Fibroblast of skin of scalp (primary cell): ENCODE measurements at regions not wholly inside any gene's neighbourhood (a gene's known extent, or its start where the extent isn't known, plus 50 kb on each side); places are given as distances from the start of the nearest gene placed in this dataset.
A peak's percentile ranks its signal among the peaks of the same experiment; 100 is the strongest.

Source experiments
- DNase-seq: peaks from one replicate; pipeline ENCODE4 v3.0.0-alpha.2; 2013

GRCh38 chr10:44196336-44196735 is 188.6 kb downstream of the CXCL12 start:
- DNase-seq = no peak

DNA sequence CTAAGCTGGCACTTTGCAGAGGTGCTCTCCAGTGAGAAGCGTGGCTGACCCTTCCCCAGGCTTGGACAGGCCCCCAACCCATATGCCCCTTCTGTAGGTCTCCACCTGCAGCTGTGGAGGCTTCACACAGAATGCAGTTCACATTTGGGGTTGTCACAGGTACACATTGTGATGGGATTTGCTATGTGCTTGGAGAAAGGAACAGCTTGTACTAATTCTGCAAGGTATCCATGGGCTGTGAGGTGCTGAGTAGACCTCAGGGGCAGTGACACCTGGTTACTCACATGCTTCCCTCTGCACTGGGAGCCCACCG is 188.9 kb downstream of the CXCL12 start:
- DNase-seq = no peak

DNA sequence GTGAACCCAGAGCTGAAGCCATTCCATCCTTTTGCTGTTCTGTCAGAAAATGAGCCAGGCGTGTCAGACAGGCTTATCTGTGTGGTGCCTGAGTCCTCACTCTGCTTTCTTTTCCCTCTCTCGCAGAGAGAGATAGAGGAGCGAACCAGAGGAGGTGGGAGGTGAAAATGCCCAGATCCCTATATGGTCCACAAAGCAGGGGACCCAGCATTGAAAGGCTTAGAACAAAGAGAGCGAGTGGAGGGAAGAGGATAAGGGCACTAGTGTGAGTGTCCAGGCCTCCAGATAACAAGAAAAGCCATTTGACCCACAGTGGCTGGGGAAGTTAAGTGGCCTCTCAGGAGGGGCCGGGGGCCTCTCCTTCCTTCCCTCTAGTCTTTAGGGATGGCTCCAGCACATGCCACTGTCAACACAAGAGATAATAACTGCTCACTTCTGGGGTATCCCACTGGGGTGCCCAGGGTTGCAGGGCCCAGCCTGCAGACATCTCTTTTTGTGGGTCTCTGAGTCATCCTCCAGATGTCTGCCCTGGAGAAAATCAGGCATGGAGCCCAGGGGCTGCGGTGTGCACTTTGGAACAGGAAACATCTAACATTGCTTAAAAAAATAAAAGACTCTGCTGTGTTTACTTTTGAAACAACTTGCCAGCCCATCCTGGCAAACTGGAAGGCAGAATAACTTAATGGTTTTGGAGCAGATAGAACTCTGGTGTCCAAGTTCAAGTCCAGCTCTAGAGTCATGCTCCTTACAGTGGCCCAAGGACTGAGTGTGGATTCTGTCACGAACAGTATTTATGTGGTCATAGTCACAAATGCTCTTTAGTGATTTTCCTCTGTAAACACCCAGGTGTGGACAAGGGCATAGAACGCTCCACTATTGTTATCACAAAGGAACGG is 189.5 kb downstream of the CXCL12 start:
- DNase-seq = peak; percentile 96

GRCh38 chr10:44194435-44194834 is 190.5 kb downstream of the CXCL12 start:
- DNase-seq = no peak

DNA sequence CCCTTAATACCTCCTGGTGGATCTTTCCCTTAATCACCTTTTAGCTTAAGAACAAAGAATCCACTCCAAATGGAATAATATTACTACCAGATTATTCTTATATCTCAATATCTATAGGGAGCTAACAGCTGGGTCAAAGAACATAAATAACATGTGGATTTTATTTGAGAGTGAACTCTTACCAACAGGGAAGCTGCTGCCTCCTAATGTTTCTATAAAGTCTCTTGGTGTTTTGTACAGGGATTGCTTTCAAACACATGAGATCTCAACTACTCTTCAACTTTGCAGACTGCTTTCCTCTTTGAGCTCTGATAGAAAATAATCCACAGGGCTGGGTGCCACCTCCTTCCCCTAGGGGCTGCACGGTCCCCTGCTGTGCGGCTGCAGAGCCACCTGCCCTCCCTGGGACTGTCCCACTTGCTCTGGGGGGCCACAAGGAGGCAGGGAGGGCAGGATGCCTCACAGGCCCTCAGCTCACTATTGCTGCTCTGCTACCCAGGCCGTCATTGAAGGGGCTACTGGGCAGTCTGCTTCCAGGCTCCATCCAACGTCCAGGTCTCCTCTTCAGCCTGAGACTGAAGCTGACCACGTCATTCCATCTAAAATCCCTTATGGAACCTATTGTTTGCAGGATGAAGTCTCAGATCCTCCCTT is 191.2 kb downstream of the CXCL12 start:
- no peak for DNase-seq

- DNase-seq = no peak
Measured at GRCh38 chr10:44193166-44193565, 191.7 kb downstream of the CXCL12 start.

DNA sequence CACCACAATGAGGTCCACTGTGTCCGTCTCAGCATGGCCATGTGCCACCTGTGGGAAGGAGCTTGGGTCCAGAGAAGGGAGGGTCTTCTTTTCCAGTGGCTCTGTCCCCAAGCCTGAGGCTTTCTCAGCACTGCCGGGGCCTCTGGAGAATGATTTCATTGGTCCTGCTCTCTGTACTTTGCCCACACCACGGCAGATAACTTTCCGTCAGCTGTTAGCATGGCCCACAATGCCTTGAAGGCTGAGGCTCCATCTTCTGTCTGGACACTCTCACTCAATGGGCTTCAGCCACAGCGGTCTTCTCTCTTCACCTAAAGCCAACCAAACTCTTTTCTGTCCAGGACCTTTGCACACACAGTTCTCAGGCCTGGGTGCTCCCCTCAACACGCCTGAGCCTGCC is 192.5 kb downstream of the CXCL12 start:
- DNase-seq = no peak

GRCh38 chr10:44190541-44190940 is 194.4 kb downstream of the CXCL12 start:
- no peak for DNase-seq

DNA sequence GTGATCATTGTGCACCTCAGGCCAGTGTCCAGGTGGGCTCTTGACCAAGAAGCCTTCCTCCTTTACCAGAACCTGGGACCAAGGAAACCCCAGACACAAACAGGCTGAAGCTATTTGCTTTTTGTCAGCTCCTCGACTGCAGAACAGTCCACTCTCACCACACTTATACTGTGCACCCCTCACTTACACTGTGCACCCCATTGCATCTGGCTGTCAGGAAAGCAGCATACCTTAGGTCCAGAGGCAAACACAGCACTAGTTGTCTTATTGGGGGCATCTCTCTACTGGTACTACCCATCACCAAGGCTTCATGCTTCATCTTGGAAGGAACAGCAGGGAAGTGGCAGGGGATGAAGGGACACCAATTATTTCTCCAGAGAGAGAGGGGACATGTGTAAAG is 198.1 kb downstream of the CXCL12 start:
- DNase-seq = no peak

- no peak for DNase-seq
Measured at GRCh38 chr10:44186150-44186549, 198.7 kb downstream of the CXCL12 start.

- DNase-seq = no peak
Measured at GRCh38 chr10:44185315-44185666, 199.6 kb downstream of the CXCL12 start.

DNA sequence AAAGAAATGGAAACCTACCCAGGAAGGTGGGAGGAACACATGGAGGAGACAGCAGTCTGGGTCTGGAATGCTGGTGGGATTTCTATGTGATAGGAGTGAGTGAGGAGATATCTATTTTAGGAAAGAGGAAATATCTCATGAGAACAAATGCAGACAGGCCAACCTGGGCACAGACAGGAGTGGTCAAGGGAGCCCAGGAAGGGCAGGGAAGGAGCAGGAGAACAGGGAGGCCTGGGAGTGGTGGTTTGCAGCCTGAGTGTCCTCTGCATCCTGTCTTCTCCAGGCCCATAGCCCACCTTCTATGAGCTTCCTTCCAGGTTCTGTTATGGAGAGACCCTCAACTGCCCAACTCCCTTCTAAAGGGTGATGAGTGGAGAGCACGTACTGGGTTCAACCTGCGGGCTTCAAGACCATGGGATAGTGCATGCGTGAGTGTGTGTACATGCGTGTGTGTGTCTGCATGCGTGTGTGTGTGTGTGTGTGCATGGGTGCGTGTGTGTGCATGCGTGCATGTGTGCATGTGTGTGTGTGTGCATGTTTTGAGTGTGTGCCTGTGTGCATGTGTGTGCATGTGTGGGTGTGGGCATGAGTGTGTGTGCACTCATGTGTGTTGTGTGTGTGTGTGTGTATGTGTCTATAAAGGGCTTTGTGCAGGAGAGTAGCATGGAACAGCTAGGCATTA is 200.1 kb downstream of the CXCL12 start:
- no peak for DNase-seq

DNA sequence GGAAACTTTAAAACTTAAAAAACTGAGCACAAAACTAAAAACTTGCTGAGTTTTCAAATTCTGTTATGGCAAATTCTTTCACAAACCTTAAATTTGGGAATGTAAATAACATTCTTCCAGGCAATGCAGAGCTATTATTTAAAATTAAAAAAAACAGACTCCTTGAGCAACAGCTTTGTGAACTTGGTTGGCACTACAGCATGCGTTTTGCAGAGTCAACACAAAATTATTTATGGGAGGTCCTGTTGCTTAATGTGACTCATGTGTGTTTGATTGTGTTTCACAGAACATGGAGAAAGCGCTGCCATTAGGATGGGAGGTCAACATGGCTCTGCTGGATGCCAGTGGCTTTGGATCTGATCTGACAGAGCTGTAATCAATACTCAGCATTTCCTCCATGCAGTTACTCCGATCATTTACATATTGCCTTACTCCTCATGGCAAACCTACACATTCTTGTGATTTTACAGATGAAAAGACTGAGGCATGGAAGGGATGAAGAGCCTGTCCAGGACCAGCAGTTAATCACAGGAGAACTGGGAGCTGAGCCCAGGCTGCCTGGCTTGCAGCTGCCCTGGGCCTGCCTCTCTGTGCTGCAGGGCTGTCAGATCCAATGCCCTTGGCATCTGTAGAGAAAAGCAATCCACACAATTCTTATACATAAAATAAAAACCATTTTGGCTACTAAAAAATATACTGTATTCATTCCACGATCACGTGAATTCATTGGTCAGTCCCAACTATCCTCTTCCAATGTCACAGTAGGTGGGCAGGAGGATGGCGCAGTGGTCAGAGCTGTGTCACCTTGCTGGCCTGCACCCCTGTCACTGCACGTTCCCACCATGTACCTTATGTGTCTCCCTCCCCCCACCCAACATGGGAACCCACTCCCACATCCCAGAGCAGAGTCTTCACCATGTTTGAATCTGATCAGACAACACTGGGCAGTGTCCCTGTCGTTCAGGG is 200.9 kb downstream of the CXCL12 start:
- peak; percentile 77 for DNase-seq

- DNase-seq = no peak
Measured at GRCh38 chr10:44182909-44183308, 202.0 kb downstream of the CXCL12 start.

GRCh38 chr10:44180321-44181168 is 204.4 kb downstream of the CXCL12 start:
- peak; percentile 96 for DNase-seq

DNA sequence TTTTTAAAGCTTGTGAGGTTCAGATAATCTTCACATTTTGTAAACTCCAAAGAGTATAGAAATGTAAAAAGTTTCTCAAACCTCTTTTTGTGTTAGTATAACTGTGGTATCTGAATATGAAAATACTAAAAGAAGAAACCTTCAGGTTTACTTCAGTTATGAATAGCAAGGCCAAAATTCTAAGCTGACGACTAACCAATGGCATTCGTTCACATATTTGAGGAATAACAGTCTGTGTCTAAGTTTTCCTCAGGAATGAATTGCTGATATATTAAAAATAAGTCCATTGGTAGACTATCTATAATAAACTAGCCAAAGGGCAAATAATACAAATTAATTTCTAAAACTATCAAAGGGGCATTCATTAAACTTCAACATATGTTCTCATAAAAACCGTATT is 206.0 kb downstream of the CXCL12 start:
- DNase-seq = peak; percentile 54

GRCh38 chr10:44178281-44178680 is 206.6 kb downstream of the CXCL12 start:
- peak; percentile 37 for DNase-seq

DNA sequence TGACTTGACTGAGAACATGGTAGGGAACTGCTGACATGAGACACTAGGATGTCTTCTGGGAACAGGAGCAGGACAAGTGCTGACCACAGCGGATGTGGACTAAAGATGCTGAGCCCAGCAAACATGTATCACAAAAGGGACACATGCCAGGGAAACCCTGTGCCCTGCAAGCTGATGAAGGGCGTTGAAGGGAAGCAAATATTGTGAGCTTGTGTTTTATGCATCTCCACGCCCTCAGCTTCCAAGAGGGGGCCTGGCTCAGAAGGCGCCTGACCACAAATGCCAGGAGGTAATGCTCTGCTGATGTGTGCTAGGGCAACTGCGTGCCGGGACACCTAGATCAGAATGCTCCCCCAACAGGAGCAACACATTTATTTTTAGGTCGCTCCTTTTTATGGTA is 207.3 kb downstream of the CXCL12 start:
- no peak for DNase-seq

DNA sequence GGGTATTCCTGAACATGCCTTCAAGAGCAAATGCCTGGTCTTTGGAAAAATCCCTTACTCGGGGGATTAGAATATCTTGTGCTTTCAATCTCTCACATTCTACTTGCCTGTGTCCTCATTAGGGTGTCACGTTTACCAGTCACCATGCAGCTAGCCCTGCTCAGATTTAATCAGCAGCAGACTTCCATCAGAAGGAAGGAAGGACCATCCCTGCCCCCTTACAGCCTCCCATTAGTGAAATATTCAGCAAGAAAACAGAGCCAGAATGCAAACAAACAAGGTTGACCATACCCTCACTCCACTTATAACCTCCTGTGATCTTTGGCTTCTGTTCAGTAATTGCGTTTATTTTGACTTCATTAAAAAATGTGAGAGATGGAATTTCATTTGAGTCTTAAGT is 208.6 kb downstream of the CXCL12 start:
- no peak for DNase-seq

- DNase-seq = peak; percentile 50
Measured at GRCh38 chr10:44173608-44173894, 211.3 kb downstream of the CXCL12 start.

DNA sequence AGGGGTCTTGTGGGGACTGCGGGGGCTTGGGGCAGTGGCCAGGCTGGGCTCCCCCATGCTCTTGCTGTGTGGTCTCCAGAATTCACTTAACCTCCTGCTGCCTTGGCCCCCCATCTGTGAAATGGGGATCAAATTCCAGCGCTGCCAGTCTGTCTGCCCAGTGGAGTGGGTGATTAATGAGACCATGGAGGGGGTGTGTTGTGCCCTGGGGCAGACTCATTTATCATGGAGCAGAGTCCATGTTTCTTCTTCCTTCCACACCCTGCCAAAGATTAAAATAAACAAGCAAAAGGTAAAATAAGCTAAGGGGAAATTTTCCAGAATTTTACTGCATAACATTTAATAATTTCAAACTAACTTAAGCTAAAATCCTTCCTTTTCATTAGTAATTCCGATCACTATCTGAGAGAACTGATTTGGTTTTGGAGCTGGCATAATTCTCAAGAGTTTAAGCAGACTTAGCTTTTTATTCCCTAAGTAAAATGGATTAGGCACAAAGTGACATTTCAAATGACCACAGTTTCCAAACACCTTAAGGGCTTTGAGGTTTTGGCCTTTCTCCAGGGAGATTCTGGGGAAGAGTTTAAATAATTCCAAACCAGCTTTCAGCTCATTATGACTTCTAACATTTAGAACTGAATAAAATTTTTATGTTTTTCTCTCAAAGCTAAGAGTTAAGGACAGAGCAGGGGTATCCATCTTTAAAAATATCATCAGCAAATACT is 211.9 kb downstream of the CXCL12 start:
- no peak for DNase-seq
